ENCODE measurements at regions not wholly inside any gene's neighbourhood (a gene's known extent, or its start where the extent isn't known, plus 50 kb on each side); places are given as distances from the start of the nearest gene placed in this dataset.

GRCh38 chr6:150661216-150662007 is 61.7 kb downstream of the PLEKHG1 start:
- ChIA-PET CTCF (interaction anchor here (0.6 kb wide), 1 partner anchor 16 kb away, joined by 3 read pairs; no protein-coding TSS in a partner anchor), POLR2A (ENCODE audit: unreplicated experiment) (no interaction called here)
- BruUV-seq (replicated peaks) = no TSS peak
- no peak for DNase-seq
- no peaks in the 10 kb centered on the region for H3K4me1 ChIP-seq (replicated peaks; ENCODE audit: insufficient read depth)
- TF ChIP-seq EZH2 (IDR thresholded peaks at IDR 0.05; ENCODE audit: low read depth) (no peak), CTCF (conservative IDR thresholded peaks at IDR 0.05) (no peak)
- H3K27me3 ChIP-seq (ENCODE audit: insufficient read depth, low read depth) = no peaks in the 10 kb centered on the region
- no peak overlapping the region for H2AFZ ChIP-seq
- no peaks in the 10 kb centered on the region for H3F3A ChIP-seq (ENCODE audit: insufficient read depth, low read depth)
- H3K27ac ChIP-seq = no peak overlapping the region
- H3K79me2 ChIP-seq (ENCODE audit: low read depth) = no peaks in the 10 kb centered on the region
- H4K20me1 ChIP-seq (ENCODE audit: insufficient read depth) = no peaks in the 10 kb centered on the region
- H3K9me3 ChIP-seq (ENCODE audit: insufficient read depth, low read depth) = no peaks in the 10 kb centered on the region
- H3K4me3 ChIP-seq = no peak overlapping the region
- H3K9me2 ChIP-seq (ENCODE audit: insufficient read depth) = no peaks in the 10 kb centered on the region
- no peaks in the 10 kb centered on the region for H3K36me3 ChIP-seq (ENCODE audit: low read depth)
- no peak overlapping the region for H3K4me2 ChIP-seq
- intact Hi-C loops (cut with micrococcal nuclease; ENCODE audit: unreplicated experiment) = no loop called here

- H4K20me1 ChIP-seq (ENCODE audit: insufficient read depth) = no peaks in the 10 kb centered on the region
- ChIA-PET POLR2A (ENCODE audit: unreplicated experiment) (no interaction called here), CTCF (no interaction called here)
- no peak overlapping the region for H3K27ac ChIP-seq
- no peak overlapping the region for H3K4me3 ChIP-seq
- no peak for DNase-seq
- no peaks in the 10 kb centered on the region for H3K36me3 ChIP-seq (ENCODE audit: low read depth)
- H3K27me3 ChIP-seq (ENCODE audit: insufficient read depth, low read depth) = no peaks in the 10 kb centered on the region
- intact Hi-C loops (cut with micrococcal nuclease; ENCODE audit: unreplicated experiment) = no loop called here
- no peak overlapping the region for H3K4me2 ChIP-seq
- no peak overlapping the region for H2AFZ ChIP-seq
- H3K4me1 ChIP-seq (replicated peaks; ENCODE audit: insufficient read depth) = peaks cover 7% of the 10 kb centered on the region
- H3K9me2 ChIP-seq (ENCODE audit: insufficient read depth) = no peaks in the 10 kb centered on the region
- no peaks in the 10 kb centered on the region for H3K9me3 ChIP-seq (ENCODE audit: insufficient read depth, low read depth)
- no TSS peak for BruUV-seq (replicated peaks)
- TF ChIP-seq CTCF (conservative IDR thresholded peaks at IDR 0.05) = no peak
- TF ChIP-seq EZH2 (IDR thresholded peaks at IDR 0.05; ENCODE audit: low read depth) = no peak
- H3F3A ChIP-seq (ENCODE audit: insufficient read depth, low read depth) = peaks cover 8% of the 10 kb centered on the region; the same call in 1 of the 2 replicates
- no peaks in the 10 kb centered on the region for H3K79me2 ChIP-seq (ENCODE audit: low read depth)
Measured at GRCh38 chr6:150662814-150663213, 63.1 kb downstream of the PLEKHG1 start.

- Histone ChIP-seq H4K20me1 (ENCODE audit: insufficient read depth) (no peaks in the 10 kb centered on the region), H3K36me3 (ENCODE audit: low read depth) (no peaks in the 10 kb centered on the region), H3F3A (ENCODE audit: insufficient read depth, low read depth) (peaks cover 13% of the 10 kb centered on the region; the same call in 1 of the 2 replicates), H3K27me3 (ENCODE audit: insufficient read depth, low read depth) (no peaks in the 10 kb centered on the region), H3K4me2 (no peak overlapping the region), H3K27ac (no peak overlapping the region), H3K4me1 (replicated peaks; ENCODE audit: insufficient read depth) (peaks cover 20% of the 10 kb centered on the region), H3K4me3 (no peak overlapping the region), H2AFZ (no peak overlapping the region), H3K79me2 (ENCODE audit: low read depth) (no peaks in the 10 kb centered on the region), H3K9me2 (ENCODE audit: insufficient read depth) (no peaks in the 10 kb centered on the region), H3K9me3 (ENCODE audit: insufficient read depth, low read depth) (no peaks in the 10 kb centered on the region)
- intact Hi-C loops (cut with micrococcal nuclease; ENCODE audit: unreplicated experiment) = no loop called here
- DNase-seq = no peak
- no TSS peak for BruUV-seq (replicated peaks)
- POLR2A ChIA-PET (ENCODE audit: unreplicated experiment) = no interaction called here
- TF ChIP-seq EZH2 (IDR thresholded peaks at IDR 0.05; ENCODE audit: low read depth) (no peak), CTCF (conservative IDR thresholded peaks at IDR 0.05) (no peak)
- CTCF ChIA-PET = no interaction called here
Measured at GRCh38 chr6:150664091-150664490, 64.4 kb downstream of the PLEKHG1 start.

Measured in PC-9 (cell line).